ENCODE measurements at regions not wholly inside any gene's neighbourhood (a gene's known extent, or its start where the extent isn't known, plus 50 kb on each side); places are given as distances from the start of the nearest gene placed in this dataset.

- no peak for DNase-seq
- no peaks in the 10 kb centered on the region for H3K4me1 ChIP-seq
- no peak for TF ChIP-seq POLR2A (IDR thresholded peaks at IDR 0.05)
- no peak for TF ChIP-seq CTCF (IDR thresholded peaks at IDR 0.05)
- H3K9me3 ChIP-seq, result no peaks in the 10 kb centered on the region
- intact Hi-C loops (cut with DNase I; ENCODE audit: low total_unique reads), result no loop called here
- H3K36me3 ChIP-seq, result no peaks in the 10 kb centered on the region
- no peak overlapping the region for H3K27ac ChIP-seq
- H3K4me3 ChIP-seq, result no peak overlapping the region
- H3K27me3 ChIP-seq, result no peaks in the 10 kb centered on the region
These were observed 914.9 kb downstream of the KCNJ2 start for GRCh38 chr17:71084219-71084618.

GRCh38 chr17:71084838-71085237, 915.5 kb downstream of the KCNJ2 start:
- Histone ChIP-seq H3K9me3 (no peaks in the 10 kb centered on the region), H3K36me3 (no peaks in the 10 kb centered on the region), H3K27ac (no peak overlapping the region), H3K4me1 (no peaks in the 10 kb centered on the region), H3K4me3 (no peak overlapping the region), H3K27me3 (no peaks in the 10 kb centered on the region)
- TF ChIP-seq CTCF (IDR thresholded peaks at IDR 0.05) (no peak), POLR2A (IDR thresholded peaks at IDR 0.05) (no peak)
- no peak for DNase-seq
- intact Hi-C loops (cut with DNase I; ENCODE audit: low total_unique reads), result no loop called here

GRCh38 chr17:71085238-71086033, 916.1 kb downstream of the KCNJ2 start:
- Histone ChIP-seq H3K27me3 (no peaks in the 10 kb centered on the region), H3K4me1 (no peaks in the 10 kb centered on the region), H3K27ac (no peak overlapping the region), H3K9me3 (no peaks in the 10 kb centered on the region), H3K36me3 (no peaks in the 10 kb centered on the region), H3K4me3 (no peak overlapping the region)
- DNase-seq, result no peak
- intact Hi-C loops (cut with DNase I; ENCODE audit: low total_unique reads), result no loop called here
- TF ChIP-seq POLR2A (IDR thresholded peaks at IDR 0.05) (no peak), CTCF (IDR thresholded peaks at IDR 0.05) (no peak)

- Histone ChIP-seq H3K9me3 (no peaks in the 10 kb centered on the region), H3K27ac (no peak overlapping the region), H3K4me3 (no peak overlapping the region), H3K27me3 (no peaks in the 10 kb centered on the region), H3K36me3 (no peaks in the 10 kb centered on the region), H3K4me1 (no peaks in the 10 kb centered on the region)
- TF ChIP-seq POLR2A (IDR thresholded peaks at IDR 0.05), result no peak
- TF ChIP-seq CTCF (IDR thresholded peaks at IDR 0.05), result no peak
- intact Hi-C loops (cut with DNase I; ENCODE audit: low total_unique reads), result no loop called here
- no peak for DNase-seq
These were observed 920.1 kb downstream of the KCNJ2 start for GRCh38 chr17:71089431-71089830.

GRCh38 chr17:71098071-71098470, 928.7 kb downstream of the KCNJ2 start:
- no peaks in the 10 kb centered on the region for H3K27me3 ChIP-seq
- H3K4me3 ChIP-seq, result no peak overlapping the region
- DNase-seq, result no peak
- no peaks in the 10 kb centered on the region for H3K36me3 ChIP-seq
- H3K4me1 ChIP-seq, result no peaks in the 10 kb centered on the region
- intact Hi-C loops (cut with DNase I; ENCODE audit: low total_unique reads), result no loop called here
- no peaks in the 10 kb centered on the region for H3K9me3 ChIP-seq
- H3K27ac ChIP-seq, result no peak overlapping the region
- TF ChIP-seq POLR2A (IDR thresholded peaks at IDR 0.05), result no peak
- TF ChIP-seq CTCF (IDR thresholded peaks at IDR 0.05), result no peak

Data from uterus (tissue), 3 donors.